ENCODE measurements at regions not wholly inside any gene's neighbourhood (a gene's known extent, or its start where the extent isn't known, plus 50 kb on each side); places are given as distances from the start of the nearest gene placed in this dataset.

GRCh38 chr14:41380017-41380416 lies 226.7 kb upstream of the LRFN5 start:
- H3K4me1 ChIP-seq (ENCODE audit: control insufficient read depth in 1 of 2, insufficient read depth in 2 of 2, low read length in 2 of 2), result no peaks in the 10 kb centered on the region
- H3K4me3 ChIP-seq (replicated peaks in 1 of 3; ENCODE audit: low read depth in 2 of 3, low read length in 3 of 3), result no peak overlapping the region
- no peaks in the 10 kb centered on the region for H3K27me3 Mint-ChIP-seq (ENCODE audit: low read depth in 3 of 3)
- no peaks in the 10 kb centered on the region for H3K4me1 Mint-ChIP-seq
- H2AFZ ChIP-seq (ENCODE audit: insufficient read depth, low read depth, low read length, poor library complexity, severe bottlenecking), result no peak overlapping the region
- no peak overlapping the region for H3K27ac ChIP-seq (ENCODE audit: low read depth in 1 of 2, low read length in 2 of 2)
- no peak overlapping the region for H3K9ac ChIP-seq (ENCODE audit: insufficient read depth, low read length, poor library complexity, severe bottlenecking)
- H3K4me3 Mint-ChIP-seq, result no peak overlapping the region
- intact Hi-C loops (cut with micrococcal nuclease), result no loop called here
- no peaks in the 10 kb centered on the region for H3K79me2 ChIP-seq (ENCODE audit: insufficient read depth, low read length)
- no peak for TF ChIP-seq CTCF (IDR thresholded peaks at IDR 0.05)
- H3K9me3 Mint-ChIP-seq, result peaks cover 0 to 2% (median 0%) of the 10 kb centered on the region in 7 donors
- no peaks in the 10 kb centered on the region for H3K9me3 ChIP-seq (replicated peaks in 1 of 2; ENCODE audit: control insufficient read depth in 1 of 2, insufficient read depth in 1 of 2, low read length in 2 of 2)
- H3K36me3 Mint-ChIP-seq, result no peaks in the 10 kb centered on the region
- no peaks in the 10 kb centered on the region for H4K20me1 ChIP-seq (ENCODE audit: insufficient read depth, low read length)
- H3K4me2 ChIP-seq (replicated peaks; ENCODE audit: extremely low read depth, low read length, poor library complexity, severe bottlenecking), result no peak overlapping the region
- DNase-seq, result no peak
- no peaks in the 10 kb centered on the region for H3K27me3 ChIP-seq (ENCODE audit: control insufficient read depth in 2 of 2, insufficient read depth in 2 of 2, low read length in 2 of 2)
- no peak overlapping the region for H3K27ac Mint-ChIP-seq
- no peaks in the 10 kb centered on the region for H3K36me3 ChIP-seq (replicated peaks in 1 of 2; ENCODE audit: control insufficient read depth in 1 of 2, insufficient read depth in 2 of 2, low read length in 2 of 2)

GRCh38 chr14:41378526-41378925 lies 228.2 kb upstream of the LRFN5 start:
- H3K9me3 ChIP-seq (replicated peaks in 1 of 2; ENCODE audit: control insufficient read depth in 1 of 2, insufficient read depth in 1 of 2, low read length in 2 of 2), result no peaks in the 10 kb centered on the region

More at GRCh38 chr14:41378526-41378925, 228.2 kb upstream of the LRFN5 start:
- no peak for TF ChIP-seq CTCF (IDR thresholded peaks at IDR 0.05)
- Histone ChIP-seq H3K27me3 (ENCODE audit: control insufficient read depth in 2 of 2, insufficient read depth in 2 of 2, low read length in 2 of 2) (no peaks in the 10 kb centered on the region), H3K9ac (ENCODE audit: insufficient read depth, low read length, poor library complexity, severe bottlenecking) (no peak overlapping the region), H3K4me2 (replicated peaks; ENCODE audit: extremely low read depth, low read length, poor library complexity, severe bottlenecking) (no peak overlapping the region), H3K79me2 (ENCODE audit: insufficient read depth, low read length) (no peaks in the 10 kb centered on the region), H4K20me1 (ENCODE audit: insufficient read depth, low read length) (no peaks in the 10 kb centered on the region), H3K4me3 (replicated peaks in 1 of 3; ENCODE audit: low read depth in 2 of 3, low read length in 3 of 3) (no peak overlapping the region), H3K27ac (ENCODE audit: low read depth in 1 of 2, low read length in 2 of 2) (no peak overlapping the region), H3K4me1 (ENCODE audit: control insufficient read depth in 1 of 2, insufficient read depth in 2 of 2, low read length in 2 of 2) (no peaks in the 10 kb centered on the region), H3K36me3 (replicated peaks in 1 of 2; ENCODE audit: control insufficient read depth in 1 of 2, insufficient read depth in 2 of 2, low read length in 2 of 2) (no peaks in the 10 kb centered on the region), H2AFZ (ENCODE audit: insufficient read depth, low read depth, low read length, poor library complexity, severe bottlenecking) (no peak overlapping the region)
- Mint-ChIP-seq H3K9me3 (peaks cover 0 to 2% (median 0%) of the 10 kb centered on the region in 7 donors), H3K4me3 (no peak overlapping the region), H3K27me3 (ENCODE audit: low read depth in 3 of 3) (no peaks in the 10 kb centered on the region), H3K4me1 (no peaks in the 10 kb centered on the region), H3K27ac (no peak overlapping the region), H3K36me3 (no peaks in the 10 kb centered on the region)
- WGBS (ENCODE audit: insufficient coverage), result 69% methylated on average over 2 of the region's 2 CpGs
- DNase-seq, result no peak
- intact Hi-C loops (cut with micrococcal nuclease), result no loop called here
